ENCODE measurements at regions not wholly inside any gene's neighbourhood (a gene's known extent, or its start where the extent isn't known, plus 50 kb on each side); places are given as distances from the start of the nearest gene placed in this dataset.

- H2AFZ ChIP-seq (ENCODE audit: control insufficient read depth, low read length): no peak overlapping the region
- H3K9ac ChIP-seq (ENCODE audit: control insufficient read depth, extremely low read depth, insufficient read depth, low read length): no peak overlapping the region
- no peaks in the 10 kb centered on the region for H3K79me2 ChIP-seq (ENCODE audit: control insufficient read depth, insufficient read depth, low read length)
- DNase-seq (ENCODE audit: low read depth, low spot score) (no peak), FAIRE-seq (no peak)
- no peak overlapping the region for H3K4me2 ChIP-seq (ENCODE audit: control insufficient read depth, extremely low read depth, insufficient read depth, low read depth, low read length)
- dilution Hi-C loops (cut with MboI; ENCODE audit: extremely low pct_ligation_motif_present, low sequenced_read_pairs): no loop called here
- H3K27ac ChIP-seq (ENCODE audit: control insufficient read depth, insufficient read depth, low read length): no peak overlapping the region
- no peaks in the 10 kb centered on the region for H3K27me3 ChIP-seq (ENCODE audit: control insufficient read depth, extremely low read depth, insufficient read depth, low read length)
- no peaks in the 10 kb centered on the region for H3K9me1 ChIP-seq (ENCODE audit: control insufficient read depth, extremely low read depth, insufficient read depth, low read length)
- no peaks in the 10 kb centered on the region for H3K36me3 ChIP-seq (ENCODE audit: control insufficient read depth in 2 of 2, extremely low read depth in 1 of 2, insufficient read depth in 2 of 2, low read length in 2 of 2)
- no peak for TF ChIP-seq CTCF (optimal IDR thresholded peaks at IDR 0.05 in 1 of 3, IDR thresholded peaks at IDR 0.05 in 1 of 3, conservative IDR thresholded peaks at IDR 0.05 in 1 of 3; ENCODE audit: extremely low read depth in 1 of 3, insufficient read depth in 2 of 3, low read length in 3 of 3)
- TF ChIP-seq EZH2 (IDR thresholded peaks at IDR 0.05; ENCODE audit: low read length): no peak
- H3K9me3 ChIP-seq (ENCODE audit: control insufficient read depth, low read depth, low read length): no peaks in the 10 kb centered on the region
- H3K4me1 ChIP-seq (ENCODE audit: control insufficient read depth, extremely low read depth, insufficient read depth, low read length): peaks cover 4% of the 10 kb centered on the region
- H3K4me3 ChIP-seq (ENCODE audit: control insufficient read depth in 2 of 3, extremely low read depth in 1 of 3, insufficient read depth in 2 of 3, low read depth in 1 of 3, low read length in 3 of 3): no peak overlapping the region
- no peaks in the 10 kb centered on the region for H4K20me1 ChIP-seq (ENCODE audit: control insufficient read depth, extremely low read depth, insufficient read depth, low read length)
These were observed 155.1 kb downstream of the LPIN1 start for GRCh38 chr2:11901351-11902069.

- no peaks in the 10 kb centered on the region for H3K27me3 ChIP-seq (ENCODE audit: control insufficient read depth, extremely low read depth, insufficient read depth, low read length)
- dilution Hi-C loops (cut with MboI; ENCODE audit: extremely low pct_ligation_motif_present, low sequenced_read_pairs): no loop called here
- TF ChIP-seq CTCF (optimal IDR thresholded peaks at IDR 0.05 in 1 of 3, IDR thresholded peaks at IDR 0.05 in 1 of 3, conservative IDR thresholded peaks at IDR 0.05 in 1 of 3; ENCODE audit: extremely low read depth in 1 of 3, insufficient read depth in 2 of 3, low read length in 3 of 3) (no peak), EZH2 (IDR thresholded peaks at IDR 0.05; ENCODE audit: low read length) (no peak)
- H3K9me3 ChIP-seq (ENCODE audit: control insufficient read depth, low read depth, low read length): no peaks in the 10 kb centered on the region
- DNase-seq (ENCODE audit: low read depth, low spot score) (no peak), FAIRE-seq (no peak)
- no peak overlapping the region for H3K9ac ChIP-seq (ENCODE audit: control insufficient read depth, extremely low read depth, insufficient read depth, low read length)
- H3K4me1 ChIP-seq (ENCODE audit: control insufficient read depth, extremely low read depth, insufficient read depth, low read length): peaks cover 4% of the 10 kb centered on the region
- no peaks in the 10 kb centered on the region for H3K79me2 ChIP-seq (ENCODE audit: control insufficient read depth, insufficient read depth, low read length)
- H4K20me1 ChIP-seq (ENCODE audit: control insufficient read depth, extremely low read depth, insufficient read depth, low read length): no peaks in the 10 kb centered on the region
- H3K36me3 ChIP-seq (ENCODE audit: control insufficient read depth in 2 of 2, extremely low read depth in 1 of 2, insufficient read depth in 2 of 2, low read length in 2 of 2): no peaks in the 10 kb centered on the region
- H3K27ac ChIP-seq (ENCODE audit: control insufficient read depth, insufficient read depth, low read length): no peak overlapping the region
- H3K4me3 ChIP-seq (ENCODE audit: control insufficient read depth in 2 of 3, extremely low read depth in 1 of 3, insufficient read depth in 2 of 3, low read depth in 1 of 3, low read length in 3 of 3): no peak overlapping the region
- H2AFZ ChIP-seq (ENCODE audit: control insufficient read depth, low read length): no peak overlapping the region
- H3K4me2 ChIP-seq (ENCODE audit: control insufficient read depth, extremely low read depth, insufficient read depth, low read depth, low read length): no peak overlapping the region
- H3K9me1 ChIP-seq (ENCODE audit: control insufficient read depth, extremely low read depth, insufficient read depth, low read length): no peaks in the 10 kb centered on the region
These were observed 156.7 kb downstream of the LPIN1 start for GRCh38 chr2:11903085-11903606.
